NCI-H226 (cell line): ENCODE measurements at regions not wholly inside any gene's neighbourhood (a gene's known extent, or its start where the extent isn't known, plus 50 kb on each side); places are given as distances from the start of the nearest gene placed in this dataset.
"Not testable (repeated sequence)": the region's sequence is repeated elsewhere in the genome, so short reads cannot be mapped to it uniquely, and the experiment has no call there.

ENCODE experiments used
- DNase-seq: peaks from one replicate; pipeline ENCODE4 v3.0.0-alpha.2; 2015

DNA sequence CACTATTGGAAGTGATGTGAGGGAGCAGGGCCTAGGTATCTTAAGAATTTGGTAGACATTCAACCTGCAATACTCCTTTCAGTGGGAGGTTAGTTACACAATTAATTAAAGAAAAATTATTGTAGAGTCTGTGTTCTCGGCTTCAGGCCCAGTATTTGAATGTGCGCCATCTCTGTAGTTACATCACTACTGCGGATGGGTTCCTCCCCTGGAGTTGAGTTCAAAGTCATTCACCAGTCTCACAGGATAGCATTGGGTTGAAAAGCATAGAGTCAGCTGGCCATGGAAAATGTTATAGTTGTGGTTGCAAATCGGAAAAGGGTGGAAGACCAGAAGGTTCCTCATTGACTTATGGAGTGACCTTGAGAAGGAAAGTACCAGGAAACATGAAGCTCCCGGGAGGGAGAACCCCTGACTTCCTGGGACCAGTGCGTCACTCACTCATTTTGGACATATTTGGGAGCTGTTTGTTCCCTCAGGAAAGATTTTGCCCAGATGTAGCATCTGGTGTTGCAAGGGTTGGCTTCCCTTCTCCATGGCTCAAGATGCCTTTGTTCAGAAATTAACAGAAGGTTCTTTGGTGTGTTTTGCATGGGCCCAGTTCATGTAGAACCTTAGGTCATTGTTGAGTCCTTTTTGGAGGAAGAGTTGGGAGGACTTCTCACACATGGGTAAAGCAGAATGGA is 111.8 kb downstream of the SRGAP2 start:
- not testable (repeated sequence) for DNase-seq

DNA sequence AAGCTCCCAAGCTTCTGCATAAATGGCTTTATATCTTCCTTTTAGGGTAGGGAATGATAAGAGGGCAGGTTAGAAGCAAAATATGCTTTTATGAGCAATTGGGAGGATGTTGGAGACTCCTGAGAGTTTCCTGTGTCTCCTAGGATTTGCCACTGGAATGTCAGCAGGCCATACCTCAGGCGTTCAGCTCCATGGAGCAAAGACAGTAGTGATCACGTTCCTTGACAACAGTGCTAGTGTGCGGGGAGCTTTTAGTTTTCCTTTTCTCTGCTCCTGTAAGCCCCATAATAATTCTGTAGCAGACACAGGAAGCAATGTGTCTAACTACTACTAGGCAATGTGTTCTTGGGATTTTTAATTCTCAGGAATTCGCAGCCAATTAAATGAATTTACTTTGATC is 113.6 kb downstream of the SRGAP2 start:
- DNase-seq = not testable (repeated sequence)

DNA sequence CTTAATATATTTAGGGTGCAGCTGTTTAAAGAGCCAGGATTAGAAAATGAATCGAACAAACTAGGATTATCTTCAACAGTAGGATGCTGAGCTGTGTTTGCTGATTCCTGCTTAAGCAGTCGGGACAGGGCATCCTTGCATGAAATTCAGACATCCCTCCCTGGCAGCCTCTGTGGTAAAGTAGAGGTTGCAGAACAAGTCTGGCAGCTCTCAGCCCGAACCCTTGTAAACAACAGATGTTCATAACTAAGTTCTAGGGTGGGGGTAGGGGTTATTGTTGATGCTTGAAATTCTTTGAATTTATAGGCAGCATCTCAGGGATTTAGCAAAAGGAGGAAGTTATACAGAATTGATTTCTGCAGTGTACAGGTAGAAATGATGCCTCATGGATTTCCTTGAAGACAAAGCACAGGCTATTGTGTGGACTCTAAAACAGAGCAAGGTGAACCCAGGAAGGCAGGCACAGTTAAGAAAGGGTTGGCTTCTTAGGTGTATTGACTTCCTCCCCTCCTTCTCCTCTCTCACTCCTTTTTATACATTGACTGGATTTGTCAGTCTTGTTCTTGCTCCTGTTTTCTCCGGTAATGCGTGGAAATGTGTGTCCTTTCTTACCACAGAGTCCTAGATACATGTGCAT is 114.7 kb downstream of the SRGAP2 start:
- not testable (repeated sequence) for DNase-seq

DNA sequence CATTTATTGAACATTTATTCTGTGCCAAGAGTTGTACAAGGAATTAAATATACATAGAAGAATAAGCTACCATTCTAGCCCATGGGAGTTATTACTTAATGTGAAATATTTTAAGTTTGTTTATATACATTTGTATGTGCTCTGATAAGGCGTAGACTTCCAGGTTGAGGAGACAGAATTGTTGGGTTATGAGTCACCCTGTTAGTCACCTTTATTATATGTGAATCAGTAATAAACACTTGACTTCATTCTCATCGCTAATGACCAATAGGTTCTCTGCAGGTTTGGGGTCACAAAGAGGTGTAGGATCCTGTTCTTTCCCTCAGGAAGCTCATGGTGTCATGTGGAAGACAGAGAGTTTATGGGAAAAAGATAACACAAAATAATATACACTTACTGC is 116.9 kb downstream of the SRGAP2 start:
- not testable (repeated sequence) for DNase-seq

DNA sequence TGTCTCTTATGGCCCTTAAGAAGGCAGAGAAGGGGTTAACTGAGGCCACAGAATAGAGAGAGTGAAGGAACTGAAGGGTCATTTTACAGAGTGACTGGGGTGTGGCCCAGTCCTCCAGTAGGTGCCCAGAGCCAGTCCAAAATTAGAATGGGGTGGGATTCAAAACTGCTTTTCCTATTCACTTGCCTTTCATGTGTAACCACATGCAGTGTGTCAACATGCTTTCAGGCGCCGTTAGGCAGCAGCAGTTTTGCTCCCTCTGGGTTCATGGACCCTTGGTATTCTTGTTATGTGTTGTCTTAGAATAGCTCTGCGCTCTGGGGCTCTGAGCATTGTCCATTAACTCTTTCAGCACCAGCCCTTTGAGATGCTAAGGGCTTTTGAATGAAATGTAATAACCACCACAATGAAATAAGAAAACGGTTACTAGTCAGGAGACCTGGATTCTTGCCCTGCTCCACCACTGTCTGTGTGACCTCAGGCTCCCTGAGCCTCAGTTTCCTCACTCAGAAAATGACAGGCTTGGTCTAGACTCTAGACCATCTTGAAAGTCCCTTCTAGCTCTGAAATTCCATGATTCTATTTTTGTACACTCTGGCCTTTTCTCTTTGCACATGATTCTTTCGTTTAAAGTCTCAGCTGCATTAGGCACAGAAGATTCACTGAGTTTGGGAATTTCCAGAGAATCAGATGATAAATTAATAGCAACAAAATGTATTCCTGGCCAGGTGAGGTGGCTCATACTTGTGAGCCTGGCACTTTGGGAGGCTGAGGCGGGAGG is 123.0 kb downstream of the SRGAP2 start:
- DNase-seq = not testable (repeated sequence)

DNA sequence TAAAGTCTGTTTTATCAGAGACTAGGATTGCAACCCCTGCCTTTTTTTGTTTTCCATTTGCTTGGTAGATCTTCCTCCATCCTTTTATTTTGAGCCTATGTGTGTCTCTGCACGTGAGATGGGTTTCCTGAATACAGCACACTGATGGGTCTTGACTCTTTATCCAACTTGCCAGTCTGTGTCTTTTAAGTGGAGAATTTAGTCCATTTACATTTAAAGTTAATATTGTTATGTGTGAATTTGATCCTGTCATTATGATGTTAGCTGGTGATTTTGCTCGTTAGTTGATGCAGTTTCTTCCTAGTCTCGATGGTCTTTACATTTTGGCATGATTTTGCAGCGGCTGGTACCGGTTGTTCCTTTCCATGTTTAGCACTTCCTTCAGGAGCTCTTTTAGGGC is 128.3 kb downstream of the SRGAP2 start:
- not testable (repeated sequence) for DNase-seq

DNA sequence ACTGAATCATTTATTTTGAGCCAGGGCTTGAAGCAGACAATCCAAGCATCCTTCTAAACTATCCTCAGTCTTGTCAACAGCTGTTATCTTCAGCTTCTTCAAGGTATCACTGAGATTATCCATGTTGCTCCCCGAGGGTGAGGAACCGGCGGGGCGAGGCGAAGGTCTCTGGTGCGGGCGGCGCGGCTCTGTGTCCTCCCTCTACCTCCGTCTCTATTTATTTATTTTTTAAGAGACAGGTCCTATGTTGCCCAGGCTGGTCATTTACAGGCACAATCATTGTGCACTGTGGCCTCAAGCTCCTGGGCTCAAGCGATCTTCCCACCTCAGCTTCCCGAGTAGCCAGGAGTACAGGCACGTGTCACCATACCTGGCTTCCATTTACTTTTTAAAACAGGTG is 130.0 kb downstream of the SRGAP2 start:
- DNase-seq = not testable (repeated sequence)

DNA sequence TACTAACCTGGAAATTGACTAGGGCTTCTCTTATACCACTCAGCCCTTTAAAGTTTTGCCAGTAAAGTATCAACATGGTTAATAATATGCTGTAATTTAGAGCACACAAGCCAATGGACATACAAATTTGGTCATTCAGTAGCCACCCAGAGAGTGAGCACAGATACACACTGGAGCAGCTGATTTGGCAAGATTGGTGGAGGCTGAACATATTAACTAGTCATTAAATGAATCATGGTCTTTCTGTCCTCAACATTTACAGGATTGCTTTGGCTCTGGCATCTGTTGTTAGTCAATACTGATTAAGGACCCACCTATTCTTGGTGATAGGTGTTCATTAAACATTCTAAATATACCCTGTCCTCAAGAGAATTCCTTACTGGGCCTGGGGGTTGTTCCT is 130.6 kb downstream of the SRGAP2 start:
- not testable (repeated sequence) for DNase-seq

DNA sequence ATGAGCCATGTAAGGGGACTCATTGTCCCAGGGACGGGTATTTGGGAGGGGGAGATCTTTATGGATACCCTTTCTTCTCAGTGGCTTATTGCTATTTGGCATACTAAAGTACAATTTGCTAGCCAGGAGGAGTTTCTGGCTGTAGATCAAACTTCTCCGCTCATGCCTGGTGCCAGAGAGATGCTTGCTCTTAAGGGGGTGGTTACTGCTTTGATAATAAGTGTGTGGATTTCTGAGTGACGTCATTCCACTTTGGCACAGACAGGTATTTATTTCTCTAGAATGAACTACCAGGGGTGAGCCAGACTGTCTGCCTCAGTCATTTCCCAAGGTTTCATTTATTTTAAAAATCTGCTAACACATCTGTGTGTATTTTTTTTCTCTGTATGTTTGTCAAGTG is 131.1 kb downstream of the SRGAP2 start:
- DNase-seq = peak; percentile 73

DNA sequence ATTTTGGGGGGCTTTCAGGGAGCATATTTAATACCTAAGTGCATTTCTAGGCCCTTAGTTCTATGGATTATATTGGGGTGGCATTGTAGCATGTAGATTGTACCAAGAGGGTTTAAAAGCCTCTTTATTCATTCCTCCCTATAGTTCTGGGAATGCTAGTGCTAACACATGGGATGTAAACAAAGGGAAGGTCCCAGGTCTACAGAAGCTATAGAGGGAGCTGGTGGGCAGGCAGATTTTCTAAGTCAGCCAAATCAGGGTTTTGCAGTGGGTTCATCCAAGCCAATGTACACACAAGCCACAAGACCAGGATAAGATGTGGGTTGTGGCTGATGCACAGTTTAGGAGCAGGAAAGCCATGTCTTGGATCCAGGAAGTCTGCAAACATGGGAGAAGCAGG is 131.8 kb downstream of the SRGAP2 start:
- not testable (repeated sequence) for DNase-seq

DNA sequence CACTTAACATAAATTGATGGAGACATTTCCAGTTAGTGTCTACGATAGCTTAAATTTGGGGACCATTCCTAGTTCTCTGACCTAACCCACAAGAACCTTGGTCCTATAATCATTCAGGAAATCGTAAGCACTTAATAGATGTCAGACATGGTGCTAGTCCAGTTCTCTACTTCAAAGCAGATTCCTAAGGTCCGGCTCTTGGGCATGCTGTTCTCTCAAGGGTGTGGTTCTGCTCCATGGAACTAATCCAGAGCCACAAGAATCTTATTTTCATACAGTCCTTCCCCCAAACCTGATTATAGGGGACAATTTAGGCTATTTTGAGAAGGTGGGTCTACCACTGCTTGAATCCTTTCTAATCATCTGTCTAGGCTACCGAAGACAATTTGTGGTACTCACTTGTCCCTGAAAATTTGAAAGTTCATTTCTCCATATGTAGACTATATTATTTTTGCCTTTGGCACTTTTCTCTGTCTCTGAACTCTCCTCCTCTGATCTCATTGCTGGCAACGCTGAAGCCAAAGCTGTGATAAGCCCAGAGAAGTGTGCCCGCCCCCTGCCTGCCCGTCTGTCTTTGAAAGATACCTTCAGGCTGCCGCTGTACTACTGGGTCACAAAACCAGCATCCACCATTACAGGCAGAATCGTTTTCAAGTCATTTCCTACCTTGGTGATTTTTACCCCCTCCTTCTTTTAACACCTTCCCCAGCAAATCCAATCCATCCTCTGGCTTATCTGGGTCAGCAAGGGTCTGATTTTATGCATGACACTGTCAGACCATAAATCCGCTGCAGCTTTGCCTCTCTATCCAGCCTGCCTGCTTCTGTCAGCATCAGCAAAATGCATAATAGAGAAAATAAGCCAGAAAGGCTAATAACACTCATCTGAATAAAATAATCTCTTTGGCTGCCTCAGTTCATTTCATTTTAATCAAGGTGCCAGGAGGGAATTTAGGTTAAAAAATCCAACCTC is 132.8 kb downstream of the SRGAP2 start:
- not testable (repeated sequence) for DNase-seq

DNA sequence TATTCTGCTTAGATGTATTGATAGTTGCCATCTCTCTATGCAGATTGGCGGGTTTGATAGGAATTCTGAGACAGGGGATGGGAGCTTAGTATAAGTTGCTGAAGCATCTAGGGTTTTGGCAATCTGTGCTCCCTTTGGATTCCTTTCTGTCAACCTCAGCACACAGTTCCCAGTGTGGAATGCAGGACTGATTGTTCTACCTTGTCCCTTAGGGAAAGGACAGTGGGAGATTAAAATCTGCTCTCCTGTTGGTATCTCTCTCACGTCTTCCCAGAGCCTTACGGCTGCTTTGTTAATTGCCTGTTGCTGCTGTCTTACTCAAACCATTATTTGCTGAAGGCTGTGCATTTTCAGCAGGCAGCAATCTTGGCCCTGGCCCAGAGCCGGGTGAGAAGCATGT is 133.3 kb upstream of the IKBKE start:
- peak; percentile 1 for DNase-seq

DNA sequence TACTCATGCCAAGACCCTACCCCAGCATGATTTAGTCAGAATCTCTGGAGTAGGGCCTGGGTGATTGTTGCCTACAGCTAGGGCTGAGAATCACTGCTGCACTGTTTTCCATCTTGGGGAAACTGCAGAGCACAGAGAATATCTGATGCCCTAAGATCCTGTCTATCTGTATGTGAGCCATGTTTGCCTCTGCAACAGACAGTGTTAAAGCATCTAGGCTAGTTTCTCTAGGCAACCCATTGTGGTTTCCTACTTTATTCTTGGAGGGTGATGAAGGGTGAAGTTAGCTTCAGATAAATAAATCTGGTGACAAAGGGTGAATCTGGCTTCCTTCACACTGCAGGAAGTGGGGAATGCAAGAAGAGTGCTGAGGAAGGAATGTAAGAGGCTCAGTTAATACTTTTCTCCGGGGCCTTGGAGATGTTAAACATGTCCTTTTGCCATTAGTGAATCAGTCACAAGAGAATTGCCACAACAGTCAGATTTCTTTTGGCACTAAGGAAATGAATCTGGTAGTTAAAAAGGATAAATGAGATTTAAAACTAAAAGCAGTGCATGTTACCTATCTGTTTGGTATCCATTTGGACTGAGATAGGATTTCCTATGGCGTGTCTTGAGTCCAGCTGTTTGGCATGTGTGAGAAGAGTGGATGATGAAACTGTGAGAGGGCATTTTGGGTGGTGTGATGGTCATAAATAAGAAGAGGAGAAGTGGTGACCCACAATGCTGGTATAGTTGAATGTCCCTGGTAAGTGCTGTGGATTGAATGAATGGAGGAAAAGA is 119.6 kb upstream of the IKBKE start:
- not testable (repeated sequence) for DNase-seq

DNA sequence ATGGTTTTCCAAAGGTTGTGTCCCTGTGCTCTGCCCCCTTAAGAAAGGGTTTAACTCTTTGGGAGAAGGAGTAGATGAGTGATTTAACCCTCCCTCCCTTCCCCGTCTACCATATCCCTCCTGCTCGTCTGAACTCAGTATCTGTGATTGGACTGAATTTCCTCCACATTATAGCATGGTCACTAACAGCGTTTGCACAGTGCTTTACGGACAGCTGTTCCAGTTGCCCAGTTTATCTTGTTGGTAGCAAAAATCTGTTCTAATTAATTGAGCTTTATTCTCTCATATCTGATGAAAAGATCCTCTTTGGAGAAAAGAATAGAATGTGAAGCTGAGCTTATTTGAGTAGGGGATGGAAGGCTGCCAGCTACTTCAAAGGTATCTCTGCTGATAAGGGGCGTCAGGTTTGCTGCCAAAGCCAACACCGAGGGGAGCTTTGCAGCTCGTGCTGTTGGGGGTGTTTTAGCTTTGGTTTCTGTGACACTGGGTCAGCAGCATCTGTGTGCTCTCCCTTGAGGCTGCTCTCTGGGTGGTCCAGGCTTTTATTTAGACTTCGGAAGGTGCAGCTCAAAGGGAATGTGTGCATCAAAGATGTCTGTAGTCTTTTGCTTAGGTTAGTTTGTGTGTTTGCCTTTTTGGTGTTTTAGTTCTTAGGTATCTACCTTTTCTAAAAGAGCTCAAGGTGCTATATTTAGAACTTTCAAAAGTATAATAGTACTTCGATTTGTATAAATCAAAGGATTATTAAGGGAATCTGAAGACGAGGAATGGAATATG is 118.8 kb upstream of the IKBKE start:
- not testable (repeated sequence) for DNase-seq

DNA sequence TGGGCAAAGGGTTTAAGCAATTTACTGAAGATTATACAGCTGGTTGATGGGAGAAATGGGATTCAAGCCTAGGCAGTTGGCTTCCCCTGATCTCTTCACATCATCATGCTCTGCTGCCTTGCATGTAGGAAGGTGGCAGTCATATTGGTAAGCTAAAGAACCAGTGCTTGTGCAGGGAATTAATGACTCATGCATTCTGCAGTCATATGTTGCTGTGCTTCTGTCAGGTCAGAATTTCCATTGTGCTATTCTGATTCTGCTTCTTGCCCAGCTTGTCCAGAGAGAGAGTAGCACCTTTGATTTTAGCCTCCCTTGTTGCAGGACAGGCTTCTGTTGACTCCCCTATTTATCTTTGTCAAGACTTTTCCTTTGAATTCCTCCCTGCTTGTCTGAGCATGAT is 114.0 kb upstream of the IKBKE start:
- DNase-seq = peak; percentile 28

DNA sequence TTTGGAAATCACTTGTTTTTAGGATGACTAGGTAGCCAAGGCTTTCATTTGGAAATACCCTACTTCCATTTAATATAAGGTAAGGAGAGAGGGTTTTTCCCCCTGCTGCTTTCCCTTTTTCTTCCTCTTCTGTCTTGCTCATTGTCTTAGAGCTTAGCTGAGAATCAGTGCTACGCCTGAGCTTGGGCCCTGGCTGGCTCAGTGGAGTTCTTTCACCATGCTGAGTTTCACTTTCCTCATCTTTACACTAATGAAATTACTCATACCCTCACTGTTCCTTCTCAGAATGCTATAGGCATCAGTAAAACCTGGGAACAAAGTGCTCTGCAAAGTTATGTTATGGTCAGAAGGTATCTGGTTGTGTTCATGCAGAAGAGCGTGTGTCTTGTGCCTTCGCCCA is 112.3 kb upstream of the IKBKE start:
- not testable (repeated sequence) for DNase-seq

DNA sequence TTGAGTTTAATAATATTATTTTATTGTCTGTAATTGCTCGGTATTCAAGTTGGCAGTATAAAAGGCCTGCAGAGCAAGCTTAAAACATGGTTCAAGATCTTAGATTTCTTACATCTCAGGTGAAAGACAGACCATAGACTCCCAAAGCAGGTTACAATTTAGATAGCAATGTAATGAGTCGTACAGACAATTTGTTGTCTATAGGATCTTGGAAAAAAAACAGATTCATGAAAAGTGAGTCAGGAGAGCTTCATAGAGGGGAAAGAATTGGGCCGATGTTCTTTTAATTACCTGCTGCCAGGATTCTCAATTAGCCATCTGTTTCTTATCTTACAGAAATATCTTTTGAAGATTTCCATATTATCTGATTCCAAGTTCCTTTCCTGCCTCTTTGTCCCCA is 111.5 kb upstream of the IKBKE start:
- not testable (repeated sequence) for DNase-seq

DNA sequence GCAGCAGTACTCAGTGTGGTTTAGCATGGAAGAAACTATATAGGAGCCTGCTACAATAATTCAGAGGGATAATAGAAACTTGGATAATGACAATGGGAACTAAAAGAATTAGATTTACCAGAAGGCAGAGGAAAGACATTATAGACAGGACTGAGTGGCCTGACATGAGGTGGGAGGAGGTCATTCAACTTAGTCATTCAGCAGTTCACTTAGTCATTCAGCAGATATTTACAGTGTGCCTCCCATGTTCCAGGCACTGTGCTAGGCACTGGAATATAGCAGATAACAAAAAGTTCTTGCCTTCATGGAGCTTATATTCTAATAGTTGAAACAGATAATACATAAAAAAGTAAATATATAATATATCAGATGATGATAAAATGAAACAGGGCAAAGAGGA is 110.9 kb upstream of the IKBKE start:
- DNase-seq = not testable (repeated sequence)

DNA sequence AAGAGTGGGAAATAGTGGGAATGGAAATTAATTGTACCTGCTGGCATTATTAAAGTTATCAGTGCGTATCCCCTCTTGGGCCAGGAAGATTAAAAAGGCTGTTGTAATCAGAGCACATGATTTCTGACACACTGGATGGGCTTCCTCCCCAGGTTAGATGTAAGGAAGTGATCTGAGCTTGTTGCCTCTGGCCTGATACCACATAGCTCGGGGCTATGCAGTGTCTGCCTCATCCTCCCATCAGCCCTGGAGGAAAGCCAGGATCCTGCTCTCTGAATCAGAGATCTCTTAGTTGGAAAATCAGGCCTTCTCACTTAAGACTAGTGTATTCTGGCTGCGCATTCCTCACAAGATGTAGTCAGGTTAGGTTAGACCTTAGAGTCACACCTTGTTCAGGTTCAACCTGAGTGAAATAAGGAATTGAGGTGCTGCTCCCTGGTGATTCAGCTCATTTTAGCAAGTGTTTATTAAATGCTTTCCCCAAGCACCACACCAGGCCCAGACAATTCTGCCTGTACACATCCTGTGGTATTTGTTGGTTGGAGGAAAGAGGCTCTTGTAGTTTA is 108.2 kb upstream of the IKBKE start:
- not testable (repeated sequence) for DNase-seq

DNA sequence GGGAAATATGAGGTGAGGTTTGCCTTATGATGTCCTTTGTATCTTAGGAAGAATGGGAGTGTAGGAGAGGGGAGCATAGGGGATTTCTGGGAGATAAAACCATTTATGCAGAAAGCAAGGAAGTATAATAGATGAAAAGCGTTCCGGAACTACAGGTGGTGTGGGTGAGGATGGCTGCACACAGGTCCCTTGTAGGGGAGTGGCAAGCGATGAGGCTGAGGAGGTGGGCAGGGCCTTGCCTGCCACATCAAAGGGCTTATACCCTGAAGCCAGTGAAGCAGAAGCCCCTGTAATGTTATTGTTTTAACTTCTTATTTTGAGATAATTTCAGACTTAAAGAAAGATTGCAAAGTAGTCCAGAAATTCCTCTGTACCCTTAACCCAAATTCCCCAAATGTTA is 107.3 kb upstream of the IKBKE start:
- DNase-seq = not testable (repeated sequence)

DNA sequence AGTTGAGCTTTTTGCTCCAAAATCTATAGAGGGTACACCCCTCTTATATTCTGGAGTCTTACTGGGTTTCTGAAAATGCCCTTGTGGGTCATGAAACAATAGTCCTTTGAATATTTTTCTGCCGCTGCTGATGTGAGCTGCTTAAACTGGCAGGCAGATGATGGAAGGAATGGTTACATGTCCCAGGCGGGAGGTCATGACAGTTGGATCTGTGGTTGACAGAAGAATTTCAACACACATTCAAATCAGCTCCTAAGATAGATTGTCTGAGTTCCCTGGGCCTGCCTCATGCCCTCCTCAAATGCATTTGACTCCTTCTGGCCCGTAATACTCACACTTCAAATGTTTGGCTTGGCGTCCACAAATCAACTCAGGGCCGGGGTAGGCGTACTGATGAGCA is 105.0 kb upstream of the IKBKE start:
- DNase-seq = not testable (repeated sequence)
